DND-41 (cell line): ENCODE measurements at regions not wholly inside any gene's neighbourhood (a gene's known extent, or its start where the extent isn't known, plus 50 kb on each side); places are given as distances from the start of the nearest gene placed in this dataset.

ENCODE experiments used
- EZH2 ChIP-seq: IDR thresholded peaks from 3 replicates; pipeline ENCODE4 v1.6.1; 2012; ENCODE audit warnings: borderline replicate concordance, low read depth, mild to moderate bottlenecking, moderate library complexity, low read length, inconsistent platforms; ENCODE audit not compliant: severe bottlenecking
- TF ChIP-seq, protein P1 (sequence below): IDR thresholded peaks from 2 replicates; pipeline ENCODE4 v1.5.1; 2012; ENCODE audit warnings: borderline replicate concordance, low read length, moderate library complexity, mild to moderate bottlenecking; ENCODE audit not compliant: poor library complexity, severe bottlenecking; ENCODE audit errors: extremely low read depth

DNA sequence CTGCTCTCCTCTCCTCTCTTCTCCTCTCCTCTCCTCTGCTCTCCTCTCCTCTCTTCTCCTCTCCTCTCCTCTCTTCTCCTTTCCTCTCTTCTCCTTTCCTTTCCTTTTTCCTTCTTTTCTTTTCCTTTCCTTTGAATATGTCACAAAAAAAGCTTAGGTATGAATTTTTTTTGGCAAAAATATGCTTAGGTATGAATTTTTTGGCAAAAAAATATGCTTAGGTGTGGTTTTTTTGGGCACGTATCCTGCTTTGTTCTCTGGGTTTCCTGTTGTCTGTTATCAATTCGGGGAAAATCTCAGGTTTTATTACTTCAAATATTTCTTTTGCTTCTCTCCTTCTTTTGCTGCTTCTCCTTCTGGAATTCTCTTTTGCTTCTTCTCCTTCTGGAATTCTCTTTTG, 155.5 kb upstream of the PMEPA1 start:
- TF ChIP-seq, protein P1, sequence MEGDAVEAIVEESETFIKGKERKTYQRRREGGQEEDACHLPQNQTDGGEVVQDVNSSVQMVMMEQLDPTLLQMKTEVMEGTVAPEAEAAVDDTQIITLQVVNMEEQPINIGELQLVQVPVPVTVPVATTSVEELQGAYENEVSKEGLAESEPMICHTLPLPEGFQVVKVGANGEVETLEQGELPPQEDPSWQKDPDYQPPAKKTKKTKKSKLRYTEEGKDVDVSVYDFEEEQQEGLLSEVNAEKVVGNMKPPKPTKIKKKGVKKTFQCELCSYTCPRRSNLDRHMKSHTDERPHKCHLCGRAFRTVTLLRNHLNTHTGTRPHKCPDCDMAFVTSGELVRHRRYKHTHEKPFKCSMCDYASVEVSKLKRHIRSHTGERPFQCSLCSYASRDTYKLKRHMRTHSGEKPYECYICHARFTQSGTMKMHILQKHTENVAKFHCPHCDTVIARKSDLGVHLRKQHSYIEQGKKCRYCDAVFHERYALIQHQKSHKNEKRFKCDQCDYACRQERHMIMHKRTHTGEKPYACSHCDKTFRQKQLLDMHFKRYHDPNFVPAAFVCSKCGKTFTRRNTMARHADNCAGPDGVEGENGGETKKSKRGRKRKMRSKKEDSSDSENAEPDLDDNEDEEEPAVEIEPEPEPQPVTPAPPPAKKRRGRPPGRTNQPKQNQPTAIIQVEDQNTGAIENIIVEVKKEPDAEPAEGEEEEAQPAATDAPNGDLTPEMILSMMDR: no peak
- TF ChIP-seq EZH2: no peak
